ENCODE measurements at regions not wholly inside any gene's neighbourhood (a gene's known extent, or its start where the extent isn't known, plus 50 kb on each side); places are given as distances from the start of the nearest gene placed in this dataset.

DNA sequence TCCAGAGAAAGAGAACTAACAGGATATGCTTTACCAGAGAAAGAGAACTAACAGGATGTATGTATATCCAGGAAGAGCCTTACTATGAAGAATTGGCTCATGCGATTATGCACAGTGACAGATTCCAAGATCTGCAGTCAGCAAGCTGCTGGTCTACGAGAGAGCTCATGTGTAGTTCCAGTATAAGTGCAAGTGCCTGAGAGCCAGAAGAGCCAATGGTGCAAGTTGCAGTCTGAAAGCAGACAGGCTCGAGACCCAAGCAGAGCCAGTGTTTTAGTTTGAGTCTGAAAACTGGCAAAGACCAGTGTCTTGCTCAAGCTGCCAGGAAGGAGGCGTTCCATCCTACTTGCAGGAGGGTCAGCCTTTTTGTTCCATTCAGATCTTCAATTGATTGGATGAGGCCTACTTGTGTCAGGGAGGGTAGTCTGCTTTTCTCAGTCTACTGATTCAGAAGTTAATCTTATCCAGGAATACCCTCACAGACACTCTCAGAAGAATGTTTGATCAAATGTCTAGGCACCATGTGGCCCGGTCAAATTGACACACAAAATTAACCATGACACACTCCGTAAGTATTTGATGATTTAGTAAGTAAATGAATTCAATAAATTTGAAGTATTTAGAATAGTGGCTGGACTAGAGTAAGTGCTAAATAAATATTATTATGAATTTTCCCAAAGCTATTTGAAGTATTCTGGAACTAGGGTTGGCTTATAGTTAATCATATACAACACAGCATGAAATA lies 372.1 kb upstream of the SGCD start:
- Histone ChIP-seq H3K4me3 (ENCODE audit: low read length in 3 of 3) (no peak overlapping the region), H3K27me3 (ENCODE audit: control insufficient read depth, insufficient read depth, low read length) (no peaks in the 10 kb centered on the region), H3K4me1 (ENCODE audit: control insufficient read depth in 2 of 3, insufficient read depth in 2 of 3, low read depth in 1 of 3, low read length in 3 of 3) (no peaks in the 10 kb centered on the region), H3K27ac (ENCODE audit: low read depth in 2 of 2, low read length in 2 of 2) (no peak overlapping the region), H3K9me3 (ENCODE audit: control insufficient read depth in 2 of 3, insufficient read depth in 1 of 3, low read length in 3 of 3) (no peaks in the 10 kb centered on the region), H3K36me3 (ENCODE audit: control insufficient read depth in 2 of 3, insufficient read depth in 3 of 3, low read length in 3 of 3) (no peaks in the 10 kb centered on the region), H3K9ac (ENCODE audit: low read length in 3 of 3) (no peak overlapping the region)
- FAIRE-seq (no peak), DNase-seq (no peak)
- intact Hi-C loops (cut with DNase I) = no loop called here
- TF ChIP-seq CTCF (IDR thresholded peaks at IDR 0.05; ENCODE audit: borderline replicate concordance, extremely low read depth, insufficient read depth) = no peak

GRCh38 chr5:155957884-155958283 lies 369.1 kb upstream of the SGCD start:
- Histone ChIP-seq H3K9ac (ENCODE audit: low read length in 3 of 3) (no peak overlapping the region), H3K4me1 (ENCODE audit: control insufficient read depth in 2 of 3, insufficient read depth in 2 of 3, low read depth in 1 of 3, low read length in 3 of 3) (no peaks in the 10 kb centered on the region), H3K36me3 (ENCODE audit: control insufficient read depth in 2 of 3, insufficient read depth in 3 of 3, low read length in 3 of 3) (no peaks in the 10 kb centered on the region), H3K27me3 (ENCODE audit: control insufficient read depth, insufficient read depth, low read length) (no peaks in the 10 kb centered on the region), H3K9me3 (ENCODE audit: control insufficient read depth in 2 of 3, insufficient read depth in 1 of 3, low read length in 3 of 3) (no peaks in the 10 kb centered on the region), H3K4me3 (ENCODE audit: low read length in 3 of 3) (no peak overlapping the region), H3K27ac (ENCODE audit: low read depth in 2 of 2, low read length in 2 of 2) (no peak overlapping the region)
- TF ChIP-seq CTCF (IDR thresholded peaks at IDR 0.05; ENCODE audit: borderline replicate concordance, extremely low read depth, insufficient read depth) = no peak
- FAIRE-seq (no peak), DNase-seq (no peak)
- intact Hi-C loops (cut with DNase I) = no loop called here

DNA sequence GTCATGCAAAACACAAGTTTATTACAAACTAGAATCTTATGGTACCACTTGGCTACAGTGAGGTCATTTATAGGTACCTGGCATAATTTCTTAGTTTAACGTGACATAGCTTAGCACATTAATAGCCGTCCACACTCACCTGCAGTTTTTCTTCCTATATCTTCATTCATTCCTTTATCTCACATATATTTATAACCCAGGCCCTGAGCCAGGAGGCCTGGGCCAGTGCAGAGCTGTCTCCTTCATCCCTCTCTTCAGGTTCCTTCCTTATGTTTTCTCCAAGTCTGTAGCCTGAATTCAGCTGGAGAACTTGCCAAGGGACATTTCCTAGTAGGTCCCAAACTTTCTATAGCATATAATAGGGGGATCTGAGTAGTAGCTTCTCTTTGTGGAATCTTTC lies 367.9 kb upstream of the SGCD start:
- TF ChIP-seq CTCF (IDR thresholded peaks at IDR 0.05; ENCODE audit: borderline replicate concordance, extremely low read depth, insufficient read depth) = no peak
- Histone ChIP-seq H3K4me3 (ENCODE audit: low read length in 3 of 3) (no peak overlapping the region), H3K27me3 (ENCODE audit: control insufficient read depth, insufficient read depth, low read length) (no peaks in the 10 kb centered on the region), H3K9me3 (ENCODE audit: control insufficient read depth in 2 of 3, insufficient read depth in 1 of 3, low read length in 3 of 3) (no peaks in the 10 kb centered on the region), H3K36me3 (ENCODE audit: control insufficient read depth in 2 of 3, insufficient read depth in 3 of 3, low read length in 3 of 3) (no peaks in the 10 kb centered on the region), H3K27ac (ENCODE audit: low read depth in 2 of 2, low read length in 2 of 2) (no peak overlapping the region), H3K9ac (ENCODE audit: low read length in 3 of 3) (no peak overlapping the region), H3K4me1 (ENCODE audit: control insufficient read depth in 2 of 3, insufficient read depth in 2 of 3, low read depth in 1 of 3, low read length in 3 of 3) (no peaks in the 10 kb centered on the region)
- FAIRE-seq (no peak), DNase-seq (no peak)
- intact Hi-C loops (cut with DNase I) = no loop called here

DNA sequence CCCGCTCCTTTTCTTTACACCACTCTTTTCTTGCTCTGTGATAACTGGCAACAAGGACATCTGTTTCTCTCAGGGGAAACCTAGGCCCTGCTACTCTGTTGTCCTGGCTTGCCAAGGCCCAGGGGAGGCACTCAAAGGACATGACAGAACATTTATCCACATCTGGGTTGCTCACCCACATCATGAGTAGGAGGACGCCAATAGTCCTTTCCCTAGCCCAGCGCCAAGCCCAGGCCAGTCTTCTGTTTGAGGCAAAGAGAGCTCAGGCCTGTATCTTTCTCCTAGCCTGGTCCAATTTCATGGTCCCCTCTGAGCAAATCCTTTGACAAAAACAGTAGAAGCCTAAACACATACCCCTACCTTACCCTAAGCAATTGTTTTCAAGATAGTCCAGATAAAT lies 366.8 kb upstream of the SGCD start:
- Histone ChIP-seq H3K9ac (ENCODE audit: low read length in 3 of 3) (no peak overlapping the region), H3K27me3 (ENCODE audit: control insufficient read depth, insufficient read depth, low read length) (no peaks in the 10 kb centered on the region), H3K4me1 (ENCODE audit: control insufficient read depth in 2 of 3, insufficient read depth in 2 of 3, low read depth in 1 of 3, low read length in 3 of 3) (no peaks in the 10 kb centered on the region), H3K9me3 (ENCODE audit: control insufficient read depth in 2 of 3, insufficient read depth in 1 of 3, low read length in 3 of 3) (no peaks in the 10 kb centered on the region), H3K4me3 (ENCODE audit: low read length in 3 of 3) (no peak overlapping the region), H3K27ac (ENCODE audit: low read depth in 2 of 2, low read length in 2 of 2) (no peak overlapping the region), H3K36me3 (ENCODE audit: control insufficient read depth in 2 of 3, insufficient read depth in 3 of 3, low read length in 3 of 3) (no peaks in the 10 kb centered on the region)
- no peak for FAIRE-seq
- intact Hi-C loops (cut with DNase I) = no loop called here
- TF ChIP-seq CTCF (IDR thresholded peaks at IDR 0.05; ENCODE audit: borderline replicate concordance, extremely low read depth, insufficient read depth) = no peak
- DNase-seq = no peak

Data from kidney (tissue), 13 donors.